ENCODE measurements at regions not wholly inside any gene's neighbourhood (a gene's known extent, or its start where the extent isn't known, plus 50 kb on each side); places are given as distances from the start of the nearest gene placed in this dataset.

- Histone ChIP-seq H3K9me3 (ENCODE audit: control insufficient read depth in 4 of 4, insufficient read depth in 3 of 4, low read length in 3 of 4) (no peaks in the 10 kb centered on the region), H3K27ac (ENCODE audit: low read depth in 1 of 2, low read length in 1 of 2) (no peak overlapping the region), H3K9ac (ENCODE audit: insufficient read depth in 1 of 2, low read length in 2 of 2) (no peak overlapping the region), H3K36me3 (ENCODE audit: control insufficient read depth in 4 of 4, insufficient read depth in 4 of 4, low read length in 4 of 4) (no peaks in the 10 kb centered on the region), H3K27me3 (ENCODE audit: control insufficient read depth in 3 of 3, insufficient read depth in 3 of 3, low read length in 2 of 3) (no peaks in the 10 kb centered on the region), H3K4me3 (no peak overlapping the region), H3K4me1 (ENCODE audit: control insufficient read depth in 5 of 5, insufficient read depth in 5 of 5, low read length in 5 of 5) (peaks cover 0 to 5% (median 0%) of the 10 kb centered on the region in 5 donors)
- 87 to 91% methylated on average over 7 of the region's 7 CpGs for WGBS, 2 donors
- TF ChIP-seq, protein P1, sequence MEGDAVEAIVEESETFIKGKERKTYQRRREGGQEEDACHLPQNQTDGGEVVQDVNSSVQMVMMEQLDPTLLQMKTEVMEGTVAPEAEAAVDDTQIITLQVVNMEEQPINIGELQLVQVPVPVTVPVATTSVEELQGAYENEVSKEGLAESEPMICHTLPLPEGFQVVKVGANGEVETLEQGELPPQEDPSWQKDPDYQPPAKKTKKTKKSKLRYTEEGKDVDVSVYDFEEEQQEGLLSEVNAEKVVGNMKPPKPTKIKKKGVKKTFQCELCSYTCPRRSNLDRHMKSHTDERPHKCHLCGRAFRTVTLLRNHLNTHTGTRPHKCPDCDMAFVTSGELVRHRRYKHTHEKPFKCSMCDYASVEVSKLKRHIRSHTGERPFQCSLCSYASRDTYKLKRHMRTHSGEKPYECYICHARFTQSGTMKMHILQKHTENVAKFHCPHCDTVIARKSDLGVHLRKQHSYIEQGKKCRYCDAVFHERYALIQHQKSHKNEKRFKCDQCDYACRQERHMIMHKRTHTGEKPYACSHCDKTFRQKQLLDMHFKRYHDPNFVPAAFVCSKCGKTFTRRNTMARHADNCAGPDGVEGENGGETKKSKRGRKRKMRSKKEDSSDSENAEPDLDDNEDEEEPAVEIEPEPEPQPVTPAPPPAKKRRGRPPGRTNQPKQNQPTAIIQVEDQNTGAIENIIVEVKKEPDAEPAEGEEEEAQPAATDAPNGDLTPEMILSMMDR (IDR thresholded peaks at IDR 0.05; ENCODE audit: control extremely low read depth, extremely low read depth): no peak
- ATAC-seq (ENCODE audit: insufficient read depth, low FRiP score) (no peak), DNase-seq (no peak)
These were observed 216.2 kb downstream of the PLPP3 start for GRCh38 chr1:56363007-56363770.

DNA sequence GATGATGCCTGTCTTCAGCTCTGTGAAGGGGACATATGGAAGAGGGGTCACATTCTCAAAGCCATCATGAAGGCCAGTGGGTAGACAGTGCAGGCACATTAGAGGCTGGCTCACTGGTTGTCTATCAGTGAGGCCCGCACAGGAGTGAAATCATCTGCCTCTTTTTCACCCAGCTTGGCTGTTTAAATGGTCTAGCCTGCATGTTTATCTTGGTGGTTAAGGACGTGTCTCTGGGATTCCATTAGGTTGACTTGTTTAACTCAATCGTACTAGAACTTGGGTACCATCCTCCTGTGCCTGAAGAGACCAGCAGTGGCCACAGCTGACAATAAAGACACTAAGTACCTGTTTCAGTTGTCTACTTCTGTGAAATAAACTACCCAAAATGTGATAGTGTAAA, 219.3 kb downstream of the PLPP3 start:
- ATAC-seq (ENCODE audit: insufficient read depth, low FRiP score): no peak
- DNase-seq: no peak
- 91 to 93% methylated on average over 3 of the region's 3 CpGs for WGBS, 2 donors
- Histone ChIP-seq H3K27ac (ENCODE audit: low read depth in 1 of 2, low read length in 1 of 2) (no peak overlapping the region), H3K4me3 (no peak overlapping the region), H3K9me3 (ENCODE audit: control insufficient read depth in 4 of 4, insufficient read depth in 3 of 4, low read length in 3 of 4) (no peaks in the 10 kb centered on the region), H3K9ac (ENCODE audit: insufficient read depth in 1 of 2, low read length in 2 of 2) (no peak overlapping the region), H3K27me3 (ENCODE audit: control insufficient read depth in 3 of 3, insufficient read depth in 3 of 3, low read length in 2 of 3) (no peaks in the 10 kb centered on the region), H3K4me1 (ENCODE audit: control insufficient read depth in 5 of 5, insufficient read depth in 5 of 5, low read length in 5 of 5) (peaks cover 0 to 8% (median 0%) of the 10 kb centered on the region in 5 donors), H3K36me3 (ENCODE audit: control insufficient read depth in 4 of 4, insufficient read depth in 4 of 4, low read length in 4 of 4) (no peaks in the 10 kb centered on the region)
- TF ChIP-seq, protein P1 (IDR thresholded peaks at IDR 0.05; ENCODE audit: control extremely low read depth, extremely low read depth): no peak

GRCh38 chr1:56359056-56359455, 220.3 kb downstream of the PLPP3 start:
- Histone ChIP-seq H3K4me3 (no peak overlapping the region), H3K27me3 (ENCODE audit: control insufficient read depth in 3 of 3, insufficient read depth in 3 of 3, low read length in 2 of 3) (no peaks in the 10 kb centered on the region), H3K36me3 (ENCODE audit: control insufficient read depth in 4 of 4, insufficient read depth in 4 of 4, low read length in 4 of 4) (no peaks in the 10 kb centered on the region), H3K9me3 (ENCODE audit: control insufficient read depth in 4 of 4, insufficient read depth in 3 of 4, low read length in 3 of 4) (no peaks in the 10 kb centered on the region), H3K9ac (ENCODE audit: insufficient read depth in 1 of 2, low read length in 2 of 2) (no peak overlapping the region), H3K27ac (ENCODE audit: low read depth in 1 of 2, low read length in 1 of 2) (no peak overlapping the region), H3K4me1 (ENCODE audit: control insufficient read depth in 5 of 5, insufficient read depth in 5 of 5, low read length in 5 of 5) (peaks cover 0 to 9% (median 0%) of the 10 kb centered on the region in 5 donors)
- WGBS, 2 donors: 95 to 97% methylated on average over 2 of the region's 2 CpGs
- no peak for ATAC-seq (ENCODE audit: insufficient read depth, low FRiP score)
- no peak for DNase-seq
- TF ChIP-seq, protein P1 (IDR thresholded peaks at IDR 0.05; ENCODE audit: control extremely low read depth, extremely low read depth): no peak
